Brain microvascular endothelial cell (primary cell): ENCODE measurements at regions not wholly inside any gene's neighbourhood (a gene's known extent, or its start where the extent isn't known, plus 50 kb on each side); places are given as distances from the start of the nearest gene placed in this dataset.

Experiments used
- DNase-seq: peaks from one replicate; pipeline ENCODE4 v3.0.0-alpha.2; 2020
- H3K27ac ChIP-seq: fragments of 250-450 bp; sonication (Bioruptor Pico); 2 replicates; pipeline ENCODE4 v1.5.1; 2020; ENCODE audit warnings: mild to moderate bottlenecking, moderate library complexity
- H3K27me3 ChIP-seq: fragments of 250-450 bp; sonication (Bioruptor Pico); replicated peaks from 2 replicates; pipeline ENCODE4 v1.5.1; 2020; ENCODE audit warnings: mild to moderate bottlenecking
- H3K36me3 ChIP-seq: fragments of 250-450 bp; sonication (Bioruptor Pico); replicated peaks from 2 replicates; pipeline ENCODE4 v1.5.1; 2020; ENCODE audit warnings: mild to moderate bottlenecking
- H3K4me3 ChIP-seq: 2 replicates; pipeline ENCODE4 v1.5.1; 2011; ENCODE audit warnings: low read depth, mild to moderate bottlenecking, control low read depth, low read length, moderate library complexity
- in situ Hi-C: cut with HindIII; loops from 2 replicates; pipeline ENCODE4 v1.10.0; 2017; ENCODE audit warnings: low sequenced_read_pairs, low pct_ligation_motif_present
- TF ChIP-seq, protein P1 (sequence below): IDR thresholded peaks from 2 replicates; pipeline ENCODE4 v1.5.1; 2011; ENCODE audit warnings: low read depth, mild to moderate bottlenecking, moderate library complexity, low read length, control low read depth, inconsistent platforms; ENCODE audit errors: missing control alignments

DNA sequence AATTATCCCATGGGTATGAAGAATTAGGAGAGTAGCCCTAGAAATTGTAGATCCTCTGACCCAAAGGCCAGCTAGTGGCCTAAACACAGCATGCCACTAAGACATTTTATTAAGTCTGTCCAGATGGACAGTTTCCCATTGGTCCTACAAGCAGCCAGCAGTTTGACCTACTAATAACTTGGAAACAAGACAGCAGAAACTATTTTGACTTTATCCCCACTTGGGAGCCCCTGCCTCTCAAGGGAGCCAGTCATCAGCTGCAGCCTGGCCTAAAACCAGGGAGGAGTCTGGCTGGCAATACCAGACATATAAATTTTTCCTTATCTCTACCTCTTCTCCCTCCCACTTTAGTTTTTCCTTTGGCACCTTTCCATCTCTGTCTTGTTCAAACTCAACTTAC is 222.6 kb upstream of the KCTD3 start:
- Histone ChIP-seq H3K36me3 (no peaks in the 10 kb centered on the region), H3K27ac (no peak overlapping the region), H3K27me3 (no peaks in the 10 kb centered on the region), H3K4me3 (no peak overlapping the region)
- in situ Hi-C loops, result no loop called here
- TF ChIP-seq, protein P1, sequence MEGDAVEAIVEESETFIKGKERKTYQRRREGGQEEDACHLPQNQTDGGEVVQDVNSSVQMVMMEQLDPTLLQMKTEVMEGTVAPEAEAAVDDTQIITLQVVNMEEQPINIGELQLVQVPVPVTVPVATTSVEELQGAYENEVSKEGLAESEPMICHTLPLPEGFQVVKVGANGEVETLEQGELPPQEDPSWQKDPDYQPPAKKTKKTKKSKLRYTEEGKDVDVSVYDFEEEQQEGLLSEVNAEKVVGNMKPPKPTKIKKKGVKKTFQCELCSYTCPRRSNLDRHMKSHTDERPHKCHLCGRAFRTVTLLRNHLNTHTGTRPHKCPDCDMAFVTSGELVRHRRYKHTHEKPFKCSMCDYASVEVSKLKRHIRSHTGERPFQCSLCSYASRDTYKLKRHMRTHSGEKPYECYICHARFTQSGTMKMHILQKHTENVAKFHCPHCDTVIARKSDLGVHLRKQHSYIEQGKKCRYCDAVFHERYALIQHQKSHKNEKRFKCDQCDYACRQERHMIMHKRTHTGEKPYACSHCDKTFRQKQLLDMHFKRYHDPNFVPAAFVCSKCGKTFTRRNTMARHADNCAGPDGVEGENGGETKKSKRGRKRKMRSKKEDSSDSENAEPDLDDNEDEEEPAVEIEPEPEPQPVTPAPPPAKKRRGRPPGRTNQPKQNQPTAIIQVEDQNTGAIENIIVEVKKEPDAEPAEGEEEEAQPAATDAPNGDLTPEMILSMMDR, result no peak
- no peak for DNase-seq

DNA sequence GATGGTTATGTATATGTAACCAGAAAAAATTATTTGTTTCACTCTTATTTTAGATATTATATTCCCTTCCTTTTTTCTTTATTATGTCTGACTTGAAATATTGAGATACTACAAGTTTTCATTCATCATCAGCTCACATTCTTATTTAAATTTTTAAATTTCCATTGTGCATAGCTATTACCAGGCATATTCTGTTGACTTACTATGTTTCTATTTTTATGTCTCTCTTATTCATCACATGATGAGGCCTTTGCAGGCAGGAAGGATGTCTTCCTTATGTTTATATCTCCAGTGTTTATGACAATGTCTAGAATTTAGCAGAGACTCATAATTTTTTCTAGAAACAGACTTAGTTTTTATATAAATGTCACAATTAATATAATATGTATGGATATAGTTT is 221.9 kb upstream of the KCTD3 start:
- Histone ChIP-seq H3K36me3 (no peaks in the 10 kb centered on the region), H3K27me3 (no peaks in the 10 kb centered on the region), H3K27ac (no peak overlapping the region), H3K4me3 (no peak overlapping the region)
- in situ Hi-C loops, result no loop called here
- TF ChIP-seq, protein P1, result no peak
- no peak for DNase-seq

DNA sequence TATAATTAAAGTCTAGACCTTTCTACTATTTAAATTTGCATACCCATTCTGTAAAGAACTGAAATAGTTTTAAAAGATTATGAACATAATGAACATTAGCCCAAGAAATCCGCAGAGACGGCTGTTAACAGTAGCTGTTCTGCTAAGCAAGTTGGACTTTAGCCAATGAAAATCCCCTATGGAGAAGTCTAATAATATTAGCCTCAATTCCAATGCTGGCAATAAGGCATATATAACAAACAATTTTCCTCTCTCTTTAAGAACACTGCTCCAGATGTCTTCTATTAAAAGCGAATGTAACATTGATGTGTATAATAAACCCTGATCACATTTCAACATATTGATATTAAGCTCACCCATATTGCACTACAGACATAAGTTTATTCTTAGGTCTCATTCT is 221.3 kb upstream of the KCTD3 start:
- no peaks in the 10 kb centered on the region for H3K27me3 ChIP-seq
- TF ChIP-seq, protein P1, result no peak
- H3K27ac ChIP-seq, result no peak overlapping the region
- H3K4me3 ChIP-seq, result no peak overlapping the region
- no peak for DNase-seq
- no peaks in the 10 kb centered on the region for H3K36me3 ChIP-seq
- in situ Hi-C loops, result no loop called here

DNA sequence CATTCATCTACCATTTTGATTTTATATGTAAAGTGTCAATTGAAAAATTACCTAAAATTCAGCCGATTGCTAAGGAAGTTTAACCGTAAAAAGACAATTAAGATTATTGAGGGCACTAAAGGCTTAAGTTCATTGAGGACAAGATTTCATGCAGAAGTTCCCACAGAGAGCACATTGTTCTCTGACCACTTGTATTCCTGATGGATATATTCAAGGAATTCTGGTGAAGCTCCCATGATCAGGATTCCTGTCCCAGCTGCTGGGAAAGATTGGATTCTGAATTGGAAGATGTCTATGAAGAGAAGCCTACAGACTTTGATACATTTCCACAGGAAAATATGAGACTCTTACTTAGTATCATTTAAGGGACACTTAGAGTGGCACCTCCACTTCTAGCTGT is 209.2 kb upstream of the KCTD3 start:
- no peak overlapping the region for H3K4me3 ChIP-seq
- TF ChIP-seq, protein P1, result no peak
- no peak overlapping the region for H3K27ac ChIP-seq
- DNase-seq, result no peak
- no peaks in the 10 kb centered on the region for H3K36me3 ChIP-seq
- in situ Hi-C loops, result no loop called here
- no peaks in the 10 kb centered on the region for H3K27me3 ChIP-seq

DNA sequence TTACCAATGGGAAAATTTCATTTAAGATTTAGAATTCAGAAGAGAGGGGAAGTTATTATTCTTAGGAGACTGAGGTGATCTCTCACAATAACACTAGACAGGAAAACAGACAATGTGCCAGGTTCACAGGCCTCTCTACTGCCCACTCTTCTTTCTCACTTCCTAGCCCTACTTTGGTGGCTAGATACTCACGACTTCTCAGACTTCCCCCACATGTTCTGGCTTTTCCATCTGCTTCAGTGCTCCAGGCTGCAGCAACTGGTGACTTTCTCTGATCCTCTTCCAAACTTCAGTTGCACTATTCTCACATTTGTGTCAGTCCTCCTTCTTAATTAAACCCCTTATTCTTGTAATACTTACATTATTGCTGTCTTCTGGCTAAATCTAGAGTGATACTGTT is 208.7 kb upstream of the KCTD3 start:
- Histone ChIP-seq H3K36me3 (no peaks in the 10 kb centered on the region), H3K27me3 (no peaks in the 10 kb centered on the region), H3K4me3 (no peak overlapping the region), H3K27ac (no peak overlapping the region)
- in situ Hi-C loops, result no loop called here
- TF ChIP-seq, protein P1, result no peak
- no peak for DNase-seq

DNA sequence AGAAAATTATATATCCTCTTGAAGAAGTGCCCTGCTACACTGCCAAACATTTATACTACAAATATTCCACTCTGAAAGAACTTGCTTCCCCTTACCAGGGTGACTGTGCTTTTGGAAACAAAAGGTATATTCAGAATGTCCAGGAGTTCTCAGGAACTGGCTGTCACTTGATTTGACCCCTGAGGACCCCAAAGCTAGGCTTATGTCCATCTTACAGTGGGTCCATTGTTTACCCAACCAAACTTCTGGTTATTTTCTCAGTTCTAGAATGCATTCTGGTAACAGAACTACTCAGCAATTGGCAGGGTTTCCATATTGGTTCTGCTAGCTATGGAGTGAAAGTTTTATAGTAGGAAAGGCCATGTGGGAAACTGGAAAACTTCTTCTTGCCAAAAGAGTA is 207.1 kb upstream of the KCTD3 start:
- H3K27me3 ChIP-seq, result no peaks in the 10 kb centered on the region
- in situ Hi-C loops, result no loop called here
- no peak for DNase-seq
- H3K36me3 ChIP-seq, result no peaks in the 10 kb centered on the region
- H3K4me3 ChIP-seq, result no peak overlapping the region
- no peak overlapping the region for H3K27ac ChIP-seq
- TF ChIP-seq, protein P1, result no peak
